C1 segment of cervical spinal cord (tissue), 14 donors: ENCODE measurements at regions not wholly inside any gene's neighbourhood (a gene's known extent, or its start where the extent isn't known, plus 50 kb on each side); places are given as distances from the start of the nearest gene placed in this dataset.

Experiments
- DNase-seq, 14 donors: peaks; one replicate each; lab custom pipeline; 2025; lab: John Stamatoyannopoulos, UW

- DNase-seq, result no peak
These were observed 254.6 kb upstream of the LRRC7 start for GRCh38 chr1:69313118-69313517.

- DNase-seq, result no peak
These were observed 252.3 kb upstream of the LRRC7 start for GRCh38 chr1:69315416-69315815.

DNA sequence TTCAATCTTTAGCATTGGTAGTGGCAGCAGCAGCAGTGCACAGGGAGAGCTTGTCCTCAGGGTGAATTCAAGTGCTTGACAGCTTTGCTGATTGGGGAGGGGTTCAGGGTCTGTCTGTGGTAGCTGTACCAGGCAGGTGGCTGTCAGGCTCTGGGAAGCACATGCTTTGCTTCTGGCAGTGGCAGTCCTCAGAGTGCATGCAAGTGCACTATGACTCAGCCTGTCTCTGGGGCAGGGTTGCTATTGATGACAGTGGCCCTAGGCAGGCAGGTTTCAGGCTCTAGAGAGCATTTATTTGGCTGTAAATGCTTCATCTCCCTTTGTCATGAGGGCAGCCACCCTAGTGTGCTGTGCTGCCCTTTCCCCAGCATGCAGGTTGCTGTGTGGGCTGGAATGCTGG lies 251.9 kb upstream of the LRRC7 start:
- DNase-seq, result no peak

GRCh38 chr1:69319287-69319686 lies 248.4 kb upstream of the LRRC7 start:
- DNase-seq, result no peak

DNA sequence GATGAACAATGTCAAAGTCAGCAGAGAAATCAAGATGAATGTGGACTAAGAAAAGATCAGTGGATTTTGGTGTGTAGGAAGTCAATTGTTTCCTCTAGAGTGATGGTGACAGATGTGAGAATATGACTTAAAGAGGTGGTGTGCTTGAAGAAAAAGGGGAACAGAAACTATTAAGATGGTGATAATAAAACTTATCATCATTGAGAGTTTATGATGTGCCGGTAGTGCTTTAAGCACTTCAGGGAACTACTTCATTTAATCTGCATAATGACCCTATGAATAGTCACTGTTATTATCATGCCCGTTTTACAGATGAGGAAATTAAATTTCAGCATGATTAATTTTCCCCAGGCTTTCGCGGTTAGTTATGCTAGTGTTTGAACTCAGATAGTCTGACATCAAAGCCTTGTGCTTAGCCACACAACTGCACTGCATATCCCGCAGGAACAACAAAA lies 246.9 kb upstream of the LRRC7 start:
- DNase-seq, result no peak

DNA sequence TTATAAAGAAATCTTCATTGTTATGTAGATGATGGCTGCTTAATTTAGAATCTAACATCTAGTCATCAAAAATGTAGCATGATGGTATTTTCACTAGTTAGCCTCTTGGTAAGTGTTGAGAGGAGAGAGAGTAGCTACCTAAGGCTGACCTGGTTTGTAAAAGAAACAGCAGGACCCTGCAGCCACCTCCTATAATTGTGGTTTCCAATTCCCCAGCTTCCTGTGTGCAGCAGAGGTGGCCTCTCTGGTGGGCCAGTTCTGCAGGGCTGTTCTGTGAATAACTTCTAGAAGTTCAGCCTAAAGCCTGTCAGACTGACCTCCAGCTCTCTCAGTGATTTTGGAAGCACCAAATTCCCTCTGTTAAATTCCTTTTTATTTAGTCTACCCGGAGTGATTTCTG lies 246.4 kb upstream of the LRRC7 start:
- DNase-seq, result no peak

DNA sequence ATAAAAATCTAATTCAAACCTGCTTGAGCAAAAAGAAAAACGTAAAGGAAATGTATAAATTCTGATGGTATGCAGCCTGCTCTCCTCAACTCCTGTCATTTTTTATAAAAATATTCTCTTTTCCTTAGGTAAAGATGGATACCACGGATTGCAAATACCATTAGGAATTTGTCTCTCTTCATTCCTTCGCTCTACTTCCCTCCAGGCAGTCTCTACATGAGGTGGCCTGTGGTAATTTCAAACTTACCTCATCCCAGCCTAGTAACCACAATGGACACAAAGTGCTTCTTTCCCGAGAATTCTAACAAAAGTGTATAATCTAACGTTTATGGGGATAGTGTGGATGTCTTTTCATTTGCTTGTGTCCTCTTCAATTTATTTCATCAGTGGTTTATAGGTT lies 239.5 kb upstream of the LRRC7 start:
- no peak for DNase-seq

DNA sequence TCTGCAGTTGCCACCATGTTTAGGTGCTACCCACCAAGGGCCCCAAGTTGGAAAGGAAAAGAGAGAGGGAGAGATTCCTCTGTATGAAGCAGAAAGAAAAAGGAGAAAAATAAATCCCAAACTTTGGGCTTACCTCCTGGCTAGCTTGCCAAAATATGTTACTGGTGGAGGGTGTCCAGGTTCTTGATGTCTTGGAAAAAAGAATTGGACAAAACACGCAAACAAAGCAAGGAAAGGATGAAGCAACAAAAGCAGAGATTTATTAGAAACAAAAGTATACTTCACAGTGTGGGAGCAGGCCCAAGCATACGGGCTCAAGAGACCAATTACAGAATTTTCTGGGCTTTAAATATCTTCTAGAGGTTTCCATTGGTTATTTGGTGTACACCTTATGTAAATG lies 204.5 kb upstream of the LRRC7 start:
- DNase-seq, result no peak

- no peak for DNase-seq
These were observed 194.2 kb upstream of the LRRC7 start for GRCh38 chr1:69373520-69373919.

- DNase-seq, result no peak
These were observed 191.3 kb upstream of the LRRC7 start for GRCh38 chr1:69376408-69376807.

DNA sequence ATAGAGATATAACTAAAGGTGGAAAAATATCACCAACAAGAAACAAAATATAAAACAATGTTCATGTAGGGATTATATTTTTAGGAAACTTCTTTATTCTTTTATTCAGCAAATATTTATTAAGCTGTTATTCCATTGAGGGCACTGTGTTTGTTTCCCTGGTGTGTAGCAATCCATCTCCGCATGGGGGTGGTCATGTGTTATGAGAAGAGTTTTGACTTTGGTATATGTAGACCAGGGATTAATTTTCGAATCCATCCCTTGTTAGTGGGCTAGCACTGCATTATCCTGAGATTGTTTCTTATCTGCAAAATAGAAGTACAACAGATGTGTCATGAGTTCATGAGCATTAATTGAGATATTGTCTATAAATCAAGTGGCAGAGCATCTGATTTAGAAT lies 190.2 kb upstream of the LRRC7 start:
- no peak for DNase-seq

GRCh38 chr1:69388044-69388443 lies 179.7 kb upstream of the LRRC7 start:
- no peak for DNase-seq

GRCh38 chr1:69400128-69400527 lies 167.6 kb upstream of the LRRC7 start:
- no peak for DNase-seq

GRCh38 chr1:69401879-69402278 lies 165.8 kb upstream of the LRRC7 start:
- no peak for DNase-seq

- no peak for DNase-seq
These were observed 163.9 kb upstream of the LRRC7 start for GRCh38 chr1:69403756-69404320.

DNA sequence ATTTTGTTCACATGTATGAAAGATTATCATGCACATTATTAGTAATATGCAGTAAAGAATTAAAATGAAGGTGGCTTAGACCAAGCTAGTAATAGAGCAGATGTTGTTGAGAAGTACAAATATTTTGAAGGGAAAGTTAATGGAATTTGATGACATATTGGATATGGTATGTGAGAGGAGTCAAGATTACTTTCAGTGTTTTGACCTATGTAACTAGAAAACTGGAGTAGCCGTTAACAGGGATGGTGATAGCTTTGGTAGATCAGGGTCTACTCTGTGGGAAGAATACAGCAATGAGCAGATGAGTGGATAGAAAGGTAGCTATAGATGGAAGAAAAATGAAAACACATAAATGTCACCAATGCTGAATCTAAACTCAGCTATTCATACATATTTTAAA lies 163.2 kb upstream of the LRRC7 start:
- DNase-seq, result no peak

- no peak for DNase-seq
These were observed 161.5 kb upstream of the LRRC7 start for GRCh38 chr1:69406244-69406643.

- DNase-seq, result no peak
These were observed 157.8 kb upstream of the LRRC7 start for GRCh38 chr1:69409731-69410456.

DNA sequence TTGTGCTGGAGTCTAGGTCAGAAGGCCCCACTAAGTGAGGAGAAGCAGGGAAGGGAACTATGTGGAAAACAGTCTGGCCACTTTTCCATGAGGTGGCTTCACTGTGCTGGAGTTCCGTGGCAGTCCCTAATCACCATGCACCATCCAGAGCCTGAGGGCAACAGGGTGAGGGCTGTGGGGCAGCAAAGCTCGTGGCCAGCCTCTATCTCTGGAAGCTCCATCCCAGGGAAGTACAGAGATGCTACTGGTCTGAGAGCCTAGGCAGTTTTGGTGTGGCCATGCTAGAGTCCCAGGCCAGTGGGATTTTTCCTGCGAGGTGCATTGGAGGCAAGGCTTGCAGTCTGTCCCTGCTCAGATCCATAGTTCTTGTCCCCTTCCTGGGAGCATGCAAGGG lies 157.3 kb upstream of the LRRC7 start:
- DNase-seq, result no peak

GRCh38 chr1:69410893-69411292 lies 156.8 kb upstream of the LRRC7 start:
- no peak for DNase-seq

DNA sequence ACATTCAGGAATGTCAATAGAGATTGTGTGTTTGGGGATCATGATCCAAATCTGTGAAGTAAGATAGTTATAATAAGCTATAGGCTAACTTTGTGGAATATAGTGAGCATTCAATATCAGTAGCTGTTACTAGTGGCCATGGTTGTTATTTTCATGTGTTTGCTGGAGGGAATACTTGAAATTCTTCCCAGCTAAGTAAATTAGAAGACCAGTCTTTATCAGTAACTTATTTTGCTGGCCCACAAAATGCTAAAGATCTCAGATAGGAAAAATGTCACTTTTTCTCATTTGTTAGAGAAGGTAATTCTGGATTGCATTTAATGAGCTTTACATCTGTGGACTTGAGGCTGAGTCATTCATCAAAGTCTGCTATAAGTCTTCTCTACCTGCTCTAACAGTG lies 156.1 kb upstream of the LRRC7 start:
- DNase-seq, result no peak

DNA sequence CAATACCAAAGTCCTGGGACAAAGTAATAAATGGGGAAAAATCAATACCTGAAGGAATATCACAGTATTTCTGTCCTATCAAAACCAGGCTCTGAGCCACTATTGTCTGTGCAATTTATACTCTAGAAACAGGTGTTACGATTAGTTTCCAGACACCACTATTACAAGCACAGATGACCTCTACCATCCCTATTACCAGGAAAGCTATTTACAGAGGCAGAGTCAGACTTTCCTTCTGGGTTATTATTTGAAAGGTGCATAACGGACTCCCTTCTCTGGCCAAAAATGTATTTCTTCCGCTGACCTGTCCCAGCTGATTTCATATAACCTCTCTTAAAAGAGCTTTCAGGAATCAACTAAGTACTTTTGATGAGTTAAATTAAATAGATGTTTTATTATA lies 154.6 kb upstream of the LRRC7 start:
- no peak for DNase-seq

DNA sequence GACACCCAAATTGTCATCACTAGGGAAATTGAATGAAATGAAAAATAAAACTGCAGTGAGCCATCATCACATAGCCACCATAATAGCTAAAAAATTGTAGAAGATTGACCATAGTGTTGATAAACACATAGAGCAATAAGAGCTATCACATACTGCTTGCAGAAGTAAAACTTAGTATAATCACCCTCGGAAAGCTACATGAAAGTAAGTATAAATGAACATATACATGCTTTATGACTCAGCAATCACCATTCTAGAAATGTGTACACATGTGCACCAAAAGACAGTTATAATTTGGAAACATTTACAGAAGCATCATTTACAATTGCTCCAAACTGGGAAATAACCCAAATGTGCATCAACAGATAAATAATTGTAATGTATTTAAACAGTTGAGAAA lies 153.1 kb upstream of the LRRC7 start:
- no peak for DNase-seq

DNA sequence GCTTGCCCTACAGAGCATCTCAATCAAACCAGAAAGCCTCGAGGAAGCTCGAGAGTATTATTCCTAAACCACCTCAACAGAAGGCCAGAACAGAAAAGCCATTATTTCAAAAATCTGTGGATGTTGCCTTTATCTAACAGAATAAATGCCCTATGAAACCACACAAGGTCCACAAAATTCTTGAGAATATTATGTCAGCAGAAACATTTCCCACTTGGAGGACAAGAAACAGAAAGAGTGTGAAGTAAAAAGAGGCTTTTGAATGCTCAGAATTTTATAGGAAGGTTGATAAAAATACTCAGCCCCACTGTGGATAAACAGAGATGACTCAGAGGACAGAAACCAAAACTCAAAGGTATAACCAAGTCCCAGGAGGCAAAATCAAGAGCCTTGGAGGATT lies 146.4 kb upstream of the LRRC7 start:
- DNase-seq, result no peak
